HepG2 (cell line): ENCODE measurements at regions not wholly inside any gene's neighbourhood (a gene's known extent, or its start where the extent isn't known, plus 50 kb on each side); places are given as distances from the start of the nearest gene placed in this dataset.

Experiments
- ATAC-seq: fragments of 200-7000 bp; cut with Tn5 transposase; 3 replicates; pipeline ENCODE4 v1.9.1; 2020; ENCODE audit warnings: mild to moderate bottlenecking, moderate library complexity
- BruUV-seq: library from RNA; stranded (reverse); fragments of 400-500 nt; replicated peaks from 2 replicates; lab custom pipeline; 2021; lab: Mats Ljungman, UMichigan
- CTCF ChIA-PET: fragments of 300-600 bp; formaldehyde crosslinking; extraction: SDS; loops from one replicate; lab custom pipeline; 2021; ENCODE audit warnings: low total read pairs, inconsistent platforms, low intra/inter-chr PET ratio; lab: Yijun Ruan, JAX
- POLR2A ChIA-PET: fragments of 350-600 bp; sonication (Branson Sonifier 250); formaldehyde crosslinking; loops from one replicate; lab custom pipeline; 2020; ENCODE audit warnings: antibody characterized with exemption, inconsistent platforms; lab: Yijun Ruan, JAX
- DNase-seq: peaks from one replicate; pipeline ENCODE4 v3.0.0-alpha.2; 2015; ENCODE audit warnings: low spot score
- FAIRE-seq: peaks from 3 replicates; lab custom pipeline; 2011; peaks lifted over from hg19 to GRCh38; lab: Jason Lieb, UNC
- H2AFZ ChIP-seq: one replicate; pipeline ENCODE4 v1.6.1; 2011; ENCODE audit warnings: low read length, inconsistent platforms
- H3K27ac ChIP-seq: fragments of 300-600 bp; 3 replicates; pipeline ENCODE4 v1.8.0; 2011; ENCODE audit warnings: mixed run types, mild to moderate bottlenecking, mixed read lengths, low read length, inconsistent platforms; ENCODE audit not compliant: insufficient read depth; ENCODE audit errors: extremely low read length
- H3K27me3 ChIP-seq, 2 experiments: fragments of 200-600 bp in 1 of 2; 2 replicates in 1 of 2; 3 replicates in 1 of 2; pipeline versions ENCODE4 v1.6.0 to v1.8.0; 2011; ENCODE audit warnings: low read length in 2 of 2, mild to moderate bottlenecking in 2 of 2, moderate library complexity in 2 of 2, inconsistent platforms in 1 of 2; ENCODE audit not compliant: insufficient read depth in 2 of 2, control insufficient read depth in 1 of 2
- H3K36me3 ChIP-seq, 2 experiments: fragments of 200-600 bp in 1 of 2; replicated peaks in 1 of 2; 2 replicates in 1 of 2; 3 replicates in 1 of 2; pipeline versions ENCODE4 v1.5.1 to v1.8.0; 2011; ENCODE audit warnings: low read length in 2 of 2, inconsistent platforms in 1 of 2; ENCODE audit not compliant: insufficient read depth in 2 of 2, control insufficient read depth in 1 of 2
- H3K4me1 ChIP-seq: 2 replicates; pipeline ENCODE4 v1.5.1; 2012; ENCODE audit warnings: low read length, inconsistent platforms; ENCODE audit not compliant: insufficient read depth
- H3K4me2 ChIP-seq: 2 replicates; pipeline ENCODE4 v1.6.0; 2011; ENCODE audit warnings: low read depth, low read length, inconsistent platforms
- H3K4me3 ChIP-seq, 3 experiments: fragments of 200-600 bp in 1 of 3; sonication (generic), shearing (Covaris generic) in 1 of 3; replicated peaks in 1 of 3; 2 replicates each; pipeline ENCODE4 v1.5.1; 2011 to 2016; ENCODE audit warnings: low read length in 3 of 3, inconsistent platforms in 2 of 3, low read depth in 2 of 3, mild to moderate bottlenecking in 2 of 3, control low read depth in 1 of 3, mixed read lengths in 1 of 3; ENCODE audit not compliant: insufficient read depth in 1 of 3
- H3K79me2 ChIP-seq: one replicate; pipeline ENCODE4 v1.6.1; 2011; ENCODE audit warnings: low read length, inconsistent platforms; ENCODE audit not compliant: insufficient read depth
- H3K9ac ChIP-seq: 2 replicates; pipeline ENCODE4 v1.6.0; 2011; ENCODE audit warnings: mild to moderate bottlenecking, low read depth, low read length, inconsistent platforms; ENCODE audit not compliant: insufficient read depth
- H3K9me3 ChIP-seq: 2 replicates; pipeline ENCODE4 v1.5.1; 2012; ENCODE audit warnings: mild to moderate bottlenecking, low read length
- H4K20me1 ChIP-seq: 2 replicates; pipeline ENCODE4 v1.6.0; 2011; ENCODE audit warnings: inconsistent platforms, mild to moderate bottlenecking, low read length, moderate library complexity; ENCODE audit not compliant: insufficient read depth
- ERF ChIP-seq: IDR thresholded peaks from 2 replicates; pipeline ENCODE4 v1.6.1; 2018; ENCODE audit warnings: missing biosample characterization, missing genetic modification reagents
- MAFF ChIP-seq: IDR thresholded peaks from 2 replicates; pipeline ENCODE4 v1.6.1; 2011; ENCODE audit warnings: low read depth, low read length, improper control_type of control experiment
- MAFK ChIP-seq, 2 experiments: IDR thresholded peaks in 1 of 2; conservative IDR thresholded peaks in 1 of 2; 2 replicates each; pipeline ENCODE4 v1.6.1; 2011; ENCODE audit warnings: improper control_type of control experiment in 2 of 2, low read length in 2 of 2
- SIN3B ChIP-seq: fragments of 150-350 bp; IDR thresholded peaks from 2 replicates; pipeline ENCODE4 v1.6.1; 2014; ENCODE audit warnings: low read length
- TBX3 ChIP-seq: fragments of 450-650 bp; IDR thresholded peaks from 2 replicates; pipeline ENCODE4 v1.6.1; 2017; ENCODE audit warnings: antibody characterized with exemption, mild to moderate bottlenecking, inconsistent platforms, borderline replicate concordance
- TRIM24 ChIP-seq: sonication (generic); formaldehyde crosslinking; IDR thresholded peaks from 2 replicates; pipeline ENCODE4 v1.8.0; 2022; ENCODE audit warnings: mild to moderate bottlenecking, missing genetic modification reagents
- ZKSCAN8 ChIP-seq: IDR thresholded peaks from 2 replicates; pipeline ENCODE4 v1.6.1; 2016; ENCODE audit warnings: borderline replicate concordance, missing genetic modification reagents, missing compliant biosample characterization
- ZNF142 ChIP-seq: sonication (generic); formaldehyde crosslinking; IDR thresholded peaks from 2 replicates; pipeline ENCODE4 v1.4.0; 2020; ENCODE audit warnings: missing genetic modification reagents
- ZNF207 ChIP-seq: fragments of 450-650 bp; IDR thresholded peaks from 2 replicates; pipeline ENCODE4 v1.6.1; 2016; ENCODE audit warnings: antibody characterized with exemption, borderline replicate concordance
- ZNF558 ChIP-seq: sonication (generic); formaldehyde crosslinking; IDR thresholded peaks from 2 replicates; pipeline ENCODE4 v1.9.0; 2022; ENCODE audit warnings: mild to moderate bottlenecking, missing genetic modification reagents, borderline replicate concordance
- ZNF703 ChIP-seq: sonication (generic); formaldehyde crosslinking; IDR thresholded peaks from 2 replicates; pipeline ENCODE4 v1.5.1; 2020; ENCODE audit warnings: missing genetic modification reagents, mild to moderate bottlenecking, moderate library complexity, borderline replicate concordance
- ZNF792 ChIP-seq: IDR thresholded peaks from 2 replicates; pipeline ENCODE4 v1.6.1; 2016
- ZSCAN9 ChIP-seq: IDR thresholded peaks from 2 replicates; pipeline ENCODE4 v1.6.1; 2016; ENCODE audit warnings: borderline replicate concordance
- WGBS: methylation state at CpG from one replicate; pipeline ENCODE4 v1.1.6; 2017; ENCODE audit warnings: low lambda C conversion rate; 5-methylcytosine and 5-hydroxymethylcytosine counted together
- in situ Hi-C: cut with HindIII; loops from 2 replicates; pipeline ENCODE4 v1.10.0; 2017; ENCODE audit warnings: low pct_unique_long_range_greater_than_20kb; ENCODE audit not compliant: extremely low pct_ligation_motif_present
- intact Hi-C: fragments of 100-400 bp; cut with micrococcal nuclease; formaldehyde crosslinking; loops from one replicate; pipeline ENCODE4 v1.10.0; 2022; ENCODE audit not compliant: unreplicated experiment
- TF ChIP-seq, protein P1 (sequence below): sonication (generic); formaldehyde crosslinking; IDR thresholded peaks from 2 replicates; pipeline ENCODE4 v1.4.0; 2020; ENCODE audit warnings: missing genetic modification reagents, mild to moderate bottlenecking, borderline replicate concordance

DNA sequence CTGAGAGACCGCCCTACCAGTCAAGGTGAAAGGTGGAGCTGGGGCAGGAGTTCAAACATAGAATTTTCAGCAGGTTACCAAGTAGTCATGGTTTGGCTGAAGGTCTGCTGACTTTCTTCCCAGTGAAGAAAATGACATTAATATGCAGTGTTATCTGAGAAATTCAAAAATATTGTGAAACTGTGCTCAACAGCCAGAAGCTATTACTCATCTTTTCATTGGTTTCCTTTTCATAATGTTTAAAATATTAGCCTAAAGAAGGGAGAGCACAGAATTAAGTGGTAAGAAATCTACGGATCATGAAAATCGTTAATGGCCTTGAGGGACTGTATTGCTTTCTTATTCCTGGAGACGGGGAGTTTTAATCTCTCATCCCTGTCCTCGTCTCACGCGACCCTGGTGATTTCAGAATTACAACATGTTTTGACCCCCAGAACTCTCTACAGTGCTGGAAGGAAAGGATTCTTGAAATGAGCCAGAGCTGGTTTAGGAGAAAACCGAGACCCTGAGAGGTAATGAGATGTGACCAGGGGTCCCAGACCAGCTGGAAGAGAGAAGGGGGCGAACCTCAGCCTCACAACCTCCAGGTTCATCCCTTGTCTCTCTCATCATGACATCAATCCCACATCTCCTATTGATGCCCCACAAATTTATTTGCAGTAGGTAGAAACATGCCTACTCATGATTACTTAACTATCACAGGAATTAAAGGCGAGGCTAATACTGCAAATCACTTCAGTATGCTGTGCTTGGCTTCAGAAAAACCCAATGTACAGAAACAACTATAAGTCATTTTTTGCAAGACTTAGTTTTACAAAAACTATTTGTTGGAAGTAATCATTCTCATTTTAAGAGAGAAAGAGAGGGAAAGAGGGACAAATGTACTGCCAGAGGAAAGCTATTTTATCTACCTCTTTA, 209.5 kb downstream of the FNDC1 start (continued):
- TF ChIP-seq MAFK (conservative IDR thresholded peaks at IDR 0.05 in 1 of 2, IDR thresholded peaks at IDR 0.05 in 1 of 2; ENCODE audit: low read length in 2 of 2) (no peak), ERF (CRISPR knock-in tag) (no peak), ZNF792 (no peak), TRIM24 (CRISPR knock-in tag) (no peak), ZNF207 (no peak), ZKSCAN8 (no peak), ZNF703 (no peak)

DNA sequence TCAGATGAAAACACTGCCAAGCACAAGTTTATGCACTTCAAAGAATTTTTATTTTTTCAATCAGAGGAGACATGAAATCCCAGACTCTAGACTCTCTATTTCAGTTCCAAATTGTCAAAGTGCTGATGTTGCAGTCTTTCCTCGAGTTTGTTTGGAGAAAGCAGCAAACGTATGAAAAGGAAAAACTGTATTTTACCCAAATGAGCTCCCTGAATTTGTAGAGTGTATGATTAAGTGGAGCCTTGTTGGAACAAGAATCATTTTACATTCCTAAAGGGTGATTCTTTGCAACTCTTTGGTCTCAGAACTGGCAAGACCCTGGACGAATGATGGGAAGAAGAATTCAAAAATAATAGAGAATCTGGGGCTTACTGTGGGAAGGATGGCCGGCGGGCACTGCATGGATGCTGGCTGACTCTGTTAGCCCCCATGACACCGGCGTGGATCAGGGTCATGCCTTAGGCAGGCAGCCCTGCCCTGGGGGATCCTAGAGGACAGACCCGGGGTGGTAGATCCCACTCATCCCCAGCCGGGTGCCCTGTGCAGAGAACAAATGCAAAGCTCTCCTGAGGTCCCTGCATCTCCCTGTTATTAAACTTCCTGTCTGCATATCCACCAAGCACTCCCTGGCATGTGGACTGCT, 207.4 kb downstream of the FNDC1 start:
- 15% methylated on average over 9 of the region's 9 CpGs for WGBS
- DNase-seq (no peak), FAIRE-seq (no peak), ATAC-seq (no peak)
- H3K27me3 ChIP-seq = peaks cover 0 to 55% of the 10 kb centered on the region in 2 experiments; a peak in 3 of 5 replicates
- no peaks in the 10 kb centered on the region for H3K9me3 ChIP-seq
- no peaks in the 10 kb centered on the region for H3K36me3 ChIP-seq
- BruUV-seq = no TSS peak
- no peak overlapping the region for H2AFZ ChIP-seq
- ChIA-PET CTCF (no interaction called here), POLR2A (no interaction called here)
- intact Hi-C loops (no loop called here), in situ Hi-C loops (no loop called here)
- no peak overlapping the region for H3K4me2 ChIP-seq
- H3K27ac ChIP-seq = no peak overlapping the region
- no peaks in the 10 kb centered on the region for H4K20me1 ChIP-seq
- H3K79me2 ChIP-seq = no peaks in the 10 kb centered on the region
- H3K4me1 ChIP-seq = no peaks in the 10 kb centered on the region
- no peak overlapping the region for H3K4me3 ChIP-seq
- H3K9ac ChIP-seq = no peak overlapping the region
- TF ChIP-seq ZSCAN9 (CRISPR knock-in tag) = no peak
- TF ChIP-seq MAFF = peak; percentile 83
- no peak for TF ChIP-seq ZNF558 (CRISPR knock-in tag)
- peak; percentile 82 to 89 for TF ChIP-seq MAFK (conservative IDR thresholded peaks at IDR 0.05 in 1 of 2, IDR thresholded peaks at IDR 0.05 in 1 of 2; ENCODE audit: low read length in 2 of 2)
- no peak for TF ChIP-seq SIN3B
- TF ChIP-seq TBX3 = no peak
- no peak for TF ChIP-seq ZNF142 (CRISPR knock-in tag)
- TF ChIP-seq, protein P1, sequence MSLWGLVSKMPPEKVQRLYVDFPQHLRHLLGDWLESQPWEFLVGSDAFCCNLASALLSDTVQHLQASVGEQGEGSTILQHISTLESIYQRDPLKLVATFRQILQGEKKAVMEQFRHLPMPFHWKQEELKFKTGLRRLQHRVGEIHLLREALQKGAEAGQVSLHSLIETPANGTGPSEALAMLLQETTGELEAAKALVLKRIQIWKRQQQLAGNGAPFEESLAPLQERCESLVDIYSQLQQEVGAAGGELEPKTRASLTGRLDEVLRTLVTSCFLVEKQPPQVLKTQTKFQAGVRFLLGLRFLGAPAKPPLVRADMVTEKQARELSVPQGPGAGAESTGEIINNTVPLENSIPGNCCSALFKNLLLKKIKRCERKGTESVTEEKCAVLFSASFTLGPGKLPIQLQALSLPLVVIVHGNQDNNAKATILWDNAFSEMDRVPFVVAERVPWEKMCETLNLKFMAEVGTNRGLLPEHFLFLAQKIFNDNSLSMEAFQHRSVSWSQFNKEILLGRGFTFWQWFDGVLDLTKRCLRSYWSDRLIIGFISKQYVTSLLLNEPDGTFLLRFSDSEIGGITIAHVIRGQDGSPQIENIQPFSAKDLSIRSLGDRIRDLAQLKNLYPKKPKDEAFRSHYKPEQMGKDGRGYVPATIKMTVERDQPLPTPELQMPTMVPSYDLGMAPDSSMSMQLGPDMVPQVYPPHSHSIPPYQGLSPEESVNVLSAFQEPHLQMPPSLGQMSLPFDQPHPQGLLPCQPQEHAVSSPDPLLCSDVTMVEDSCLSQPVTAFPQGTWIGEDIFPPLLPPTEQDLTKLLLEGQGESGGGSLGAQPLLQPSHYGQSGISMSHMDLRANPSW (CRISPR knock-in tag) = no peak
